Skeletal muscle tissue (tissue), 3 donors: ENCODE measurements at regions not wholly inside any gene's neighbourhood (a gene's known extent, or its start where the extent isn't known, plus 50 kb on each side); places are given as distances from the start of the nearest gene placed in this dataset.

Source experiments
- H3K27ac ChIP-seq: one replicate; pipeline ENCODE4 v1.7.0; 2013; ENCODE audit warnings: mild to moderate bottlenecking, low read depth, low read length, inconsistent platforms
- H3K27me3 ChIP-seq, 3 donors: one replicate each; pipeline ENCODE4 v1.7.0; 2013; ENCODE audit warnings: low read length in 3 of 3; ENCODE audit not compliant: control insufficient read depth in 3 of 3, insufficient read depth in 3 of 3
- H3K36me3 ChIP-seq, 3 donors: one replicate each; pipeline ENCODE4 v1.7.0; 2013; ENCODE audit warnings: low read length in 3 of 3; ENCODE audit not compliant: control insufficient read depth in 3 of 3, insufficient read depth in 3 of 3
- H3K4me1 ChIP-seq, 3 donors: one replicate each; pipeline ENCODE4 v1.7.0; 2013; ENCODE audit warnings: low read length in 3 of 3, mild to moderate bottlenecking in 3 of 3; ENCODE audit not compliant: control insufficient read depth in 3 of 3, insufficient read depth in 3 of 3
- H3K4me3 ChIP-seq, 3 donors: one replicate each; pipeline ENCODE4 v1.7.0; 2013; ENCODE audit warnings: low read length in 3 of 3
- H3K9ac ChIP-seq, 3 donors: one replicate each; pipeline ENCODE4 v1.7.0; 2013; ENCODE audit warnings: low read length in 3 of 3, mild to moderate bottlenecking in 3 of 3, moderate library complexity in 2 of 3, low read depth in 1 of 3
- H3K9me3 ChIP-seq, 3 donors: one replicate each; pipeline ENCODE4 v1.7.0; 2013; ENCODE audit warnings: low read length in 3 of 3; ENCODE audit not compliant: control insufficient read depth in 3 of 3
- donor health status: Osteomylitis.

DNA sequence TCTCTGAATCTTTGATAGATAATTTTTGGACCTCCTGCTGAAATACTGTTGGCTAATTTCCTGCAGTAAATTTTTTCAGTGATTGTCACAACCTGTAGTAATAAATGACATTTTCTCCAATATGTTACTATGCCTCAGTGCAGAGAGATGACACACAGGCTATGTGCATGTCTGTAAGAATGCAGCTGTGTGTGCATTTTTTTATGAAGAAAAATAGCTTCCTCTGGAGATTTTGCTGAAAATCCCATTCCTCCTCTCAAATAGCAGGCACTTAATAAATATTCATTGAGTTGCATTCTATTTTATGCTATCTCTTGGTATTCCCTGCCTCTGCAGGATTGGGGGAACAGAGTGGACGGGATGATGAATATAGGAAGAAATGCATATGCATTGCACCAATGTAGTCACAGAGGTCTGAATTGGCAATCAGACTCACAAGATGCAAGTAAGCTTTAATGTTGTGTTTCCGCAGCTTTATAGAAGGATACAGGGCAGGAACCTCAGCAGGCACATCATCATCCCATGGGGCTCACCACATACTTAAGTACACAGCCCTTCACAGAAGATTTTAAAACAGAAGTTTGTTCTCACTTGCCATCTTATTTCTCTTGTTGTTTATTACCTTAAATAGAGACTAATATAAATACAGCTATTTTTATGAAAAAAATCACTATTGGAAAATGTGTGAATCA, 474.7 kb downstream of the EPM2A start:
- H3K27me3 ChIP-seq, result no peaks in the 10 kb centered on the region
- H3K36me3 ChIP-seq, result no peaks in the 10 kb centered on the region
- no peaks in the 10 kb centered on the region for H3K9me3 ChIP-seq
- no peaks in the 10 kb centered on the region for H3K4me1 ChIP-seq
- no peak overlapping the region for H3K9ac ChIP-seq
- H3K4me3 ChIP-seq, result no peak overlapping the region
- no peak overlapping the region for H3K27ac ChIP-seq

DNA sequence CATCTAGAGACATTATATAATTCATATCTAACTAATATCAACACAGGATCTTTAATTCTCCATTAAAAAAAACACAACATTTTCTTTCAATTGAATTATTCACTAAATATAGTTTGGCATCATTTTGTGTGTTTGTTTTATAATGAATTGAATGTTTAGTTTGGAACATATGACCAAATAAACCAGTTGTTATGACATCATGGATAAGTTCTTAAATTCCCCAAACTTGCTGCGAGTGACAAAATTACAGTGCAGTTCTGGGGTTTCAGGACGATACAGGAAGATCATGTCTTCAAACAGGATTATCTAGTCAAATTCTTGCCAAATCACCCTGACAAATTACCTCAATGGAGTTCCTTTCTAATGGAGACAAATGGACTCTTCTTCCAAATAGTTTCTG, 473.6 kb downstream of the EPM2A start:
- H3K36me3 ChIP-seq, result no peaks in the 10 kb centered on the region
- H3K9me3 ChIP-seq, result no peaks in the 10 kb centered on the region
- H3K4me1 ChIP-seq, result no peaks in the 10 kb centered on the region
- no peak overlapping the region for H3K27ac ChIP-seq
- H3K9ac ChIP-seq, result no peak overlapping the region
- H3K27me3 ChIP-seq, result no peaks in the 10 kb centered on the region
- no peak overlapping the region for H3K4me3 ChIP-seq

DNA sequence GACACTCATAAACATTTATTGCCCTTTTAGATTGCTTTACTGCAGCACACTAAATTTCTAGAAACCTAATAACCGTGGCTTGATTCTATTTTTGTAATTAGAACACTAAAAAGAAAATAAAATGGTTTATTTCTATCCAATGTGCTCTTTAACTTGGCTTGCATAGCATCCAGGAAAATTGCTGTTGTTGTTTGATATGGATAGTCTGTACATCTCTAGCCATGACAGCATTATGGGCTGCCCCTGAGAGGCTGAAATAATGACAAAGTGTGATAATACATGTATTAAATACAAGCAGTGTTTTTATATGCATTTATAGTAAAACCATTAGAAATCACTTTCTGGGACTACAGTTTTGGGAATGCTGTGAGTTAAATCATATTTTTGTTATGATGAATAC, 472.5 kb downstream of the EPM2A start:
- no peaks in the 10 kb centered on the region for H3K36me3 ChIP-seq
- H3K4me3 ChIP-seq, result no peak overlapping the region
- no peak overlapping the region for H3K27ac ChIP-seq
- no peaks in the 10 kb centered on the region for H3K4me1 ChIP-seq
- H3K9ac ChIP-seq, result no peak overlapping the region
- no peaks in the 10 kb centered on the region for H3K27me3 ChIP-seq
- H3K9me3 ChIP-seq, result no peaks in the 10 kb centered on the region

DNA sequence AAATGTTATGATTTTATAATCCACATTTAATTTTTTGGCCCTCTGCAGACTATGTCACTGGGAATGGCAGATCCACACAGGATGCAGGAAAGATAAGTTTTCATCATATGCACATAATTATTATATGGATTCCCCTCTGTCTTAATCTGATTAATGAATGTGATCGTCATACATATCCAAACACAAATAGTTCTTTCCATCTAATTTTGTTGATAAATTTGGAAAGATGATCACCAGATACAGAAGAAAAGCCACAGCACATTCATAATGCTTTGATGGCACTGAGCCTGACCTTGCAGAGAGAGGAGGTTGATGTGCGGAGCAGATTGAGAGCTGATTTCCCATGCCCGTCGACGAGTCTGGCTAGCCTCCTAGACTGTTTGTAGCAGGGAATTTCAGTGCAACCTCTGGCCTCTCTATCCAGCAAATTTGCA, 471.5 kb downstream of the EPM2A start:
- no peak overlapping the region for H3K27ac ChIP-seq
- no peaks in the 10 kb centered on the region for H3K36me3 ChIP-seq

DNA sequence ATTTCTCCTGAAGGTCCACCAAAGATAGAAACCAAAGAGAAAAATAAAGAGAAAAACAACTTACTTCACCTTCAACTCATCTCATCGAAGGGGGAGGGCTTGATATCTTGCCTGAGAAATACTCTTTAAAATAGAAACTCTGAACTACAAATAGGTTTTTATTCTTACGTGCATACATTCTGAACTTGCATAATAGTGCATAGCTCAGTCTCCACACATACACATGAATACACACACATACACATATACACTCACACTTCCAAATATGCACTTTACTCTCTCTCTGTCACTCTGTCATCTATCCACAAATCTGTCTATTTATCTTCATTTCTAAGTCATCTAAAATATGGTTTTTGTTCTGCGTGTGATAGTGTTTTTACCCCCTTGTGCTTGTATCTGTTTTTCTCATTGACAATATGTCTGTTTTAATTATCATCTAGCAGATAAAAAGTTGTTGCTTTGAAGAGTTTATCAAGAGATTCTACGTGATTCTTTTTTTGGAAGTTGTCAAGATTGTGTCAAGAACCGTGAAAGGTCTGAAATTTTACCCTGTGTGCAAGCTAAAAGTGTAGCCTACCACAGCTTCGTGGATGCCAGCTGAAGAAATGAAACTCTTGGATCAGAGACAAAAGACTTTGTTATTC, 468.8 kb downstream of the EPM2A start:
- Histone ChIP-seq H3K4me1 (no peaks in the 10 kb centered on the region), H3K9ac (no peak overlapping the region), H3K4me3 (no peak overlapping the region), H3K27me3 (no peaks in the 10 kb centered on the region), H3K9me3 (no peaks in the 10 kb centered on the region), H3K36me3 (no peaks in the 10 kb centered on the region), H3K27ac (no peak overlapping the region)

More for the DNA sequence above, 471.5 kb downstream of the EPM2A start:
- H3K4me3 ChIP-seq, result no peak overlapping the region
- H3K27me3 ChIP-seq, result no peaks in the 10 kb centered on the region
- no peak overlapping the region for H3K9ac ChIP-seq
- H3K9me3 ChIP-seq, result no peaks in the 10 kb centered on the region
- no peaks in the 10 kb centered on the region for H3K4me1 ChIP-seq

DNA sequence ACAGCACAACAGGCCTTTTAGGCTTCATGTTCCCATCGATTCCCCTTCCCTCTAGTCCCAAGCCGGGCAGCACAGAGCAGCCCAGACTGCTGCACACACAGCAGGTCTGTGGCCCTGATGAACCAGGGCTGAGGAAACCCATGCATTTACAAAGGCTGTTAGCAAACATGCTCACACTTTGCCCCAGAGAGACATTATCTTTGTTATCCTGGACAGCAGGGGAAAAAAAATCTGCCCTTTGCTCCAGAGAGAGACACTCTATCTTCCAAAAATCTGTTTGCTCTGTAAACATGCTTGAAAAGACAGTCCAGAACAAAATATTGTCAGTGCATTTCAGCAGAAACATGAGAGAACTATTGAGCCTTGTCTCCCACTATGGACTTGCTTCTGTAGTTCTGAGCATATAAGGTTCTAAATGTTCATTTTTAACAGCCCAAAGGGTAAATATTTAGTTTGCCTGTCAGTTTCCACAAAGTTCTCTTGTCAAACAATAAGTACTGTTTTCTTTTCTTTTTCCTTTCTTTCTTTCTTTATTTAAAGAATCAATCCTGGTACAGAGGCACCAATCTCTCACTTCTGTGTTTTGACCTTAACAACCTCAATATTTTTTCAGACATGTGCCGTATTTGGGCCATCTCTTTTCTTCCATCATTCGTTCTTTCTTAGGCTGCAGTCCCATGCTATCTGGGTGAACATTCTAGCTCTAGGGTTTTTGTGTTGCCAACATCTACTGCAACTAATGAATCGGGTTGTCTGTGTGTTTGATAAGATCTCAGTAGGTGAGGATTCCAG, 468.0 kb downstream of the EPM2A start:
- Histone ChIP-seq H3K27me3 (no peaks in the 10 kb centered on the region), H3K9ac (no peak overlapping the region), H3K36me3 (no peaks in the 10 kb centered on the region), H3K27ac (no peak overlapping the region), H3K4me3 (no peak overlapping the region), H3K4me1 (no peaks in the 10 kb centered on the region), H3K9me3 (no peaks in the 10 kb centered on the region)

DNA sequence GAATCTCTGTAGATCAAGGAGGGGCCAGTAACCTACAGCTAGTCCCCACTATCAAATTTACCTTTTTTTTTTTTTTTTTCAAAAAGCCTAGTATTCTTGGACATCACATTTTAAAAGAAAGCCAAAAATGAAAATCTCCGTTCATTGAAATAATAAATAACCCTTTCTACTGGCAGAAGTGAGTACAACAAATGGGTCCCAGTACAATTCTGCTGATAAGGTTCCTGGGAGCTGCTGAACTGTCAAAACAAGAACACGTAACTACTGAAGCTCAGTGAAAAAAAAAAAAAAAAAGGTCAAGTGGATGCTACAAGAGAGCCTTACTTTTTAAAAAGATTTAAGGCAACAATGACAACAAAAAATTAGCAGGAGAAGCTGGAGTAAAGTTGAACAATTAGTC, 464.9 kb downstream of the EPM2A start:
- Histone ChIP-seq H3K36me3 (no peaks in the 10 kb centered on the region), H3K4me3 (no peak overlapping the region), H3K27me3 (no peaks in the 10 kb centered on the region), H3K9ac (no peak overlapping the region), H3K27ac (no peak overlapping the region), H3K4me1 (no peaks in the 10 kb centered on the region), H3K9me3 (no peaks in the 10 kb centered on the region)

DNA sequence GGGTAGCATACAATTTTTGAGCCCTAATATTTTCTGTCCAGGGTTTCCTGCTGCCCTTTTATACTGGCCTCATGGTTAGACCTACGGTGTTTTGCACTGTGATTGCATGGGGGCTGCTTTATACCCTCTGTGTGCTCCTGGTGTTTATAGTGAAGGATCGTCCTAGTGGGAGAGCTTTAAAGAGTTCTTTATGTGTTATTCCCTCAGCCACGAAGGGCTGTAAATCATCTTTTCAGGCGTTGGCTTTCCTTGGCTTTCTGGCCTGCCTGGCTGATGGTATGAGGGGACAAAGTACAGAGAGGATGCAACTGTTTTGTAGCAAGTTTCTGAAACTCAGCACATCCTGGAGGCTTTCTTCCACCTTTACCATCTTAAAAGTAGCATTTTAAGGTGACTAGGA, 464.3 kb downstream of the EPM2A start:
- H3K4me3 ChIP-seq, result no peak overlapping the region
- no peaks in the 10 kb centered on the region for H3K27me3 ChIP-seq
- H3K27ac ChIP-seq, result no peak overlapping the region
- H3K9ac ChIP-seq, result no peak overlapping the region
- no peaks in the 10 kb centered on the region for H3K9me3 ChIP-seq
- H3K36me3 ChIP-seq, result no peaks in the 10 kb centered on the region
- H3K4me1 ChIP-seq, result no peaks in the 10 kb centered on the region

DNA sequence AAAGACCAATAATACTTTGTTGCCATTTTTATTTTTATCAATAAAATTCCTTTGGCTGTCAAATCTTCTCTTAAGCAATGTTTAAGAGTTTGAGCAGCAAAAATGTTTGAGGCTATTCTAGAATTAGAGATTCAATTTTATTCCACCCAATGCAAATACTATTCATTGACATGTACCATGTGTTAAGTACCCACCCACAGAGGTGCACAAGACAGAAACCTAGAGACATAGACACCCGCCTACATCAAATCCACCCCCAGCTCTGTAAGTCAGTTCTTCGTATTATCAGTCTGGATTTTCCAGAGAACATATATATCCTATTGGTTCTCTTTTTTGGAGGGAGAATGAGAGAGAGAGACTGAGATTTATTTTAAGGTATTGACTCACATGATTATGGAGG, 463.7 kb downstream of the EPM2A start:
- H3K4me1 ChIP-seq, result no peaks in the 10 kb centered on the region
- no peak overlapping the region for H3K9ac ChIP-seq
- H3K36me3 ChIP-seq, result no peaks in the 10 kb centered on the region
- no peaks in the 10 kb centered on the region for H3K9me3 ChIP-seq
- H3K4me3 ChIP-seq, result no peak overlapping the region
- no peaks in the 10 kb centered on the region for H3K27me3 ChIP-seq
- H3K27ac ChIP-seq, result no peak overlapping the region

DNA sequence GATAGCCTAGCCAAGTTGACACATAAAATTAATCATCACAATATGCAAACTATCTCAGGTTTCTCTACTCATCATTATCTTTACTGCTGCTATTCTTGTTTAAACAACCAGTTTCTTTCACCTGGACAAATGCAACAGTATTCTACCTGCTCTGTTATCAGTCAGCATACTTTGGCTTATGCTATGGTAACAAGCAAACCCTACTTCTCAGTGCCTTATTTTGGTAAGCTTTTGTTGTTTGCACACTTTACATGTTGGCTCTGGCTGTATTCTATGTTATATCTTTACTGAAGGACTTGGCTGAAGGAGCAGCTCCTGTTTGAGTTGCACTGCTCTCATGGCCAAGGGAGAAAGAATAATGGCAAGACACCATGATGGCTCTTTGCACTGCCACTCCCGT, 463.1 kb downstream of the EPM2A start:
- Histone ChIP-seq H3K9me3 (no peaks in the 10 kb centered on the region), H3K4me3 (no peak overlapping the region), H3K9ac (no peak overlapping the region), H3K36me3 (no peaks in the 10 kb centered on the region), H3K4me1 (no peaks in the 10 kb centered on the region), H3K27me3 (no peaks in the 10 kb centered on the region), H3K27ac (no peak overlapping the region)
